ENCODE measurements at regions not wholly inside any gene's neighbourhood (a gene's known extent, or its start where the extent isn't known, plus 50 kb on each side); places are given as distances from the start of the nearest gene placed in this dataset.

DNA sequence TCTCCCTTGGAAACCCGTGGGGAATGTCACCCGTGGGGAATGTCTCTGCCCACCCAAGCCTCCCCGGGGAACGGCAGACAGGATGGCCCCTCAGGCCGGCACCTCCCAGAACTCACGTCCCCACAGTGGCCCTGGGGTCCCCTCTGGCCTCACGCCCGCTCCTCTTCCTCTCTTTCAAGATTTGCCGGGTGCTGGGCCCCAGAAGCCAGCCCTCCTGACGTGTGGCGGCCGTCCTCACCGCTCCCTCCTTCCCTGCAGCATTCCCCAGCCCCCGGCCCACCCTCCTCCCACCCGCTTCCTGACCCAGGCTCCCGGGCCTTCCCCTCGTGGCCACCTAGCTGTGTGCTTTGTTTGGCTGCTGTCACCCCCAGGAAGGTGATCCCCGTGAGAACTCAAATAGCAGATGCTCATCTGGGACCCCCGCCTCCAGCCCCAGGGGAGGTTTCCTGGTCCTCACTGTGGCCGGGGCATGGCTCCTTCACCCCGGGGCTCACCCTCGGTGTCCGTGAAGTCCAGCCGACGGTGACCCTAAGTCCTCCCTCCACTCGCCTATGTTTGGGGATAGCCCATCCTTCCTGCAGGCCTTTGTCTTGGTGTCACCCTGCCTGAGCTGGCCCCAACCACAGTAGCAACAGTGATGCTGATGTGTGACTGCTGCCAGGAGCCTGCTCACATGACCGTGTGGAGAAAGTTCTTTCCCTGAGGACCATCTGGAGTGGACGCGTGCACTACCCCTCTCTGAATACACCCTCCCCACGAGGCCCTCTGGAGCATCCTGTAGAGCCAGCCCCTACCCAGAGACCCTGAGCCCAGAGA lies 163.3 kb upstream of the IER5L start:
- intact Hi-C loops (cut with DNase I; ENCODE audit: low total_unique reads): no loop called here
- TF ChIP-seq, protein P1, sequence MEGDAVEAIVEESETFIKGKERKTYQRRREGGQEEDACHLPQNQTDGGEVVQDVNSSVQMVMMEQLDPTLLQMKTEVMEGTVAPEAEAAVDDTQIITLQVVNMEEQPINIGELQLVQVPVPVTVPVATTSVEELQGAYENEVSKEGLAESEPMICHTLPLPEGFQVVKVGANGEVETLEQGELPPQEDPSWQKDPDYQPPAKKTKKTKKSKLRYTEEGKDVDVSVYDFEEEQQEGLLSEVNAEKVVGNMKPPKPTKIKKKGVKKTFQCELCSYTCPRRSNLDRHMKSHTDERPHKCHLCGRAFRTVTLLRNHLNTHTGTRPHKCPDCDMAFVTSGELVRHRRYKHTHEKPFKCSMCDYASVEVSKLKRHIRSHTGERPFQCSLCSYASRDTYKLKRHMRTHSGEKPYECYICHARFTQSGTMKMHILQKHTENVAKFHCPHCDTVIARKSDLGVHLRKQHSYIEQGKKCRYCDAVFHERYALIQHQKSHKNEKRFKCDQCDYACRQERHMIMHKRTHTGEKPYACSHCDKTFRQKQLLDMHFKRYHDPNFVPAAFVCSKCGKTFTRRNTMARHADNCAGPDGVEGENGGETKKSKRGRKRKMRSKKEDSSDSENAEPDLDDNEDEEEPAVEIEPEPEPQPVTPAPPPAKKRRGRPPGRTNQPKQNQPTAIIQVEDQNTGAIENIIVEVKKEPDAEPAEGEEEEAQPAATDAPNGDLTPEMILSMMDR (IDR thresholded peaks at IDR 0.05): no peak
- no peaks in the 10 kb centered on the region for H3K36me3 ChIP-seq
- no peak overlapping the region for H3K27ac ChIP-seq
- DNase-seq: no peak
- H3K27me3 ChIP-seq: no peaks in the 10 kb centered on the region
- H3K4me1 ChIP-seq: peaks cover 0 to 29% (median 28%) of the 10 kb centered on the region in 4 donors
- no peaks in the 10 kb centered on the region for H3K9me3 ChIP-seq
- no peak overlapping the region for H3K4me3 ChIP-seq

DNA sequence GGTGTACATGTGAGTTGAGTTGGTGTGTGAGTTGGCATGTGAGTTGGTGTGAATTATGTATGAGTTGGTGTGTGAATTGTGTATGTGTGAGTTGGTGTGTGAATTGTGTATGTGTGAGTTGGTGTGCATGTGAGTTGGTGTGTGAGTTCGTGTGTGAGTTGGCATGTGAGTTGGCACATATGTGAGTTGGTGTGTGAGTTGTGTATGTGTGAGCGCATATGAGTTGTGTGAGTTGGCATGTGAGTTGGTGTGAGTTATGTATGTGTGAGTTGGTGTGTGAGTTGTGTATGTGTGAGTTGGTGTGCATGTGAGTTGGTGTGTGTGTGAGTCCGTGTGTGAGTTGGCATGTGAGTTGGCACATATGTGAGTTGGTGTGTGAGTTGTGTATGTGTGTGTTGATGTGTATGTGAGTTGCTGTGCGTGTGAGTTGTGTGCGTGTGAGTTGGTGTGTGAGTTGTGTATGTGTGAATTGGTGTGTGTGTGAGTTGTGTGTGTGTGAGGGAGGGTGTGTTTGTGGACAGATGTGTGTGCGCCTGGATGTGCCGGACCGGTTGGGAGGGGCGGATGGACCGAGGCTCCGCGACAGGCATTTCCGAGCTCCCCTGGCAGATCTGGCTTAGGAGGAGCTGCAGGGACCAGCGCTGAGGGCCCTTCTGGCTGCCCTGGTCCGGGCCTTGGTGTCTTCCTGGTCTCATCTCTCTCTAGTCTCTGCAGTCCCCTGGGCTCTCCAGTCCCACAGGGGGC lies 162.5 kb upstream of the IER5L start:
- DNase-seq: no peak
- intact Hi-C loops (cut with DNase I; ENCODE audit: low total_unique reads): no loop called here
- no peak overlapping the region for H3K27ac ChIP-seq

DNA sequence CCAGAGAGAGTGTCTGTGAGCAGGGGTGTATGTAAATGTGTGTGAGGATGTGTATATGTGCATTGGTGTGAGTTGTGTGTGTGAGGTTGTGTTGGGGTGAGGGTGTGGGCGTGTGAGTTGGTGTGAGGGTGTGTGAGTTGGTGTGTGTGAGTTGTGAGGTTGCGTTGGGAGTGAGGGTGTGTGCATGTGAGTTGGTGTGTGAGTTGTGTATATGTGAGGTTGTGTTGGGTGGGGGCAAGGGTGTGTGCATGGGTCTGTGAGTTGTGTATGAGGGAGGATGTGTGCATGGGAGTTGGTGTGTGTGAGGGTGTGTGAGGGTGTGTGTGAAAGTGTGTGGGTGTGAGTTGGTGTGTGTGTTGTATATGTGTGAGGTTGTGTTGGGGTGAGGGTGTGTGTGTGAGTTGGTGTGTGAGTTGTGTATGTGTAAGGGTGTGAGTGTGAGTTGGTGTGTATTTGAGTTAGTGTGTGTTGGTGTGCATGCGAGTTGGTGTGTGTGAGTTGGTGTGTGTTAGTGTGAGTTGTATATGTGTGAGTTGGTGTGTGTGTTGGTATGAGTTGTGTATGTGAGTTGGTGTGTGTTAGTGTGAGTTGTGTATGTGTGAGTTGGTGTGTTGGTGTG lies 161.6 kb upstream of the IER5L start:
- no peak for DNase-seq
- H3K27ac ChIP-seq: peak overlapping the region in 1 of 2 donors; percentile 25
- no peak overlapping the region for H3K4me3 ChIP-seq
- H3K4me1 ChIP-seq: peaks cover 6 to 47% (median 45%) of the 10 kb centered on the region in 4 donors
- no peaks in the 10 kb centered on the region for H3K27me3 ChIP-seq
- TF ChIP-seq, protein P1 (IDR thresholded peaks at IDR 0.05): no peak
- H3K9me3 ChIP-seq: no peaks in the 10 kb centered on the region
- intact Hi-C loops (cut with DNase I; ENCODE audit: low total_unique reads): loop anchor here (10.0 kb wide), 1 partner anchor 195 kb away; no protein-coding TSS in a partner anchor
- no peaks in the 10 kb centered on the region for H3K36me3 ChIP-seq

More for the DNA sequence above, 162.5 kb upstream of the IER5L start:
- H3K4me1 ChIP-seq: peaks cover 0 to 37% (median 35%) of the 10 kb centered on the region in 4 donors
- no peak overlapping the region for H3K4me3 ChIP-seq
- no peaks in the 10 kb centered on the region for H3K36me3 ChIP-seq
- H3K27me3 ChIP-seq: no peaks in the 10 kb centered on the region
- TF ChIP-seq, protein P1 (IDR thresholded peaks at IDR 0.05): no peak
- H3K9me3 ChIP-seq: no peaks in the 10 kb centered on the region

DNA sequence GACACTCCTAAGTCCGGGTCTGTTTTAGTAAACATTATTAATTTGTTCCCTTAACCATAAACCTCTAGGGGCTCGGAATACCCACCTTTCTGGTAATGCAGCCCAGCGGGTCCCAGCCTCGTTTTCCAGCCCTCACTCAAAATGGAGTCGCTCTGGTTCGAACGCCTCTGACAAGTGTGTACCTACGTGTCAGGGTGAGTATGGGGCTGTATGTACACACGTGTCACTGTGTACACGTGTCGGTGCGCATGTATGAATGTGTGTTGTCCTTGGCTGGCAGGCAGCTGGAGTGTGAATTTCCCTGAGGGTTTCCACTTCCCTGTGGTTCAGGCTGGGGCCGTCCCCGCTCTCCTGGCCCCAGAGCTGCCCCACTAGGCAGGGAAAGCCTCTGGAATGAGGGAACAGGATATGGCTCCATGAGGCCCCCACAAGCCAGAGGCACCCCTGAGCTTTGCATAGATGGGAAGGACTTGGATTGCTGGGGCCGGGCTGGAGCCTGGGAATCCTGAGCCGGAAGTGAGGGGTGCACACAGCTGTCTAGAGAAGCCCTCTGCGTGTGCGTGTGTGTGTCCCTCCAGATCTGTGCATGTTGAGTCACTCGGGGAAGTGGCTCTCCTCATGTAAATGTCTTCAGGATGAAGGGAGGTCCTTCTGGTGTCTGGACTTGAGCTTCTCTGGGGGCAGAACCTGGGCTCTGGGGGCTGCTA lies 160.8 kb upstream of the IER5L start:
- Histone ChIP-seq H3K36me3 (no peaks in the 10 kb centered on the region), H3K27ac (peak overlapping the region in 1 of 2 donors; percentile 25), H3K4me1 (peaks cover 14 to 54% (median 53%) of the 10 kb centered on the region in 4 donors), H3K9me3 (no peaks in the 10 kb centered on the region), H3K27me3 (no peaks in the 10 kb centered on the region), H3K4me3 (no peak overlapping the region)
- DNase-seq: no peak
- TF ChIP-seq, protein P1 (IDR thresholded peaks at IDR 0.05): no peak
- intact Hi-C loops (cut with DNase I; ENCODE audit: low total_unique reads): loop anchor here (10.0 kb wide), 1 partner anchor 194 kb away; no protein-coding TSS in a partner anchor

Data from tibial artery (tissue), 4 donors.